H9 (cell line): ENCODE measurements at regions not wholly inside any gene's neighbourhood (a gene's known extent, or its start where the extent isn't known, plus 50 kb on each side); places are given as distances from the start of the nearest gene placed in this dataset.
"Not testable (repeated sequence)": the region's sequence is repeated elsewhere in the genome, so short reads cannot be mapped to it uniquely, and the experiment has no call there.

ENCODE experiments used
- DNase-seq: peaks from one replicate; pipeline ENCODE4 v3.0.0-alpha.2; 2017
- H2AFZ ChIP-seq: one replicate; pipeline ENCODE4 v1.6.1; 2013; ENCODE audit warnings: mild to moderate bottlenecking, low read length, control low read depth, moderate library complexity
- H2AK5ac ChIP-seq: 2 replicates; pipeline ENCODE4 v1.6.1; 2013; ENCODE audit warnings: low read length, control low read depth, mixed read lengths; ENCODE audit not compliant: insufficient read length
- H2BK120ac ChIP-seq: one replicate; pipeline ENCODE4 v1.6.1; 2013; ENCODE audit warnings: low read depth, mild to moderate bottlenecking, low read length, control low read depth, inconsistent platforms; ENCODE audit not compliant: poor library complexity, severe bottlenecking
- H2BK12ac ChIP-seq: 2 replicates; pipeline ENCODE4 v1.6.1; 2013; ENCODE audit warnings: low read length, control low read depth, mixed read lengths, low read depth; ENCODE audit not compliant: insufficient read length
- H2BK15ac ChIP-seq: 2 replicates; pipeline ENCODE4 v1.6.1; 2013; ENCODE audit warnings: low read depth, low read length, control low read depth
- H2BK20ac ChIP-seq: one replicate; pipeline ENCODE4 v1.6.1; 2013; ENCODE audit warnings: low read depth, mild to moderate bottlenecking, low read length, control low read depth, inconsistent platforms; ENCODE audit not compliant: poor library complexity, severe bottlenecking
- H2BK5ac ChIP-seq: 2 replicates; pipeline ENCODE4 v1.6.1; 2013; ENCODE audit warnings: low read length, control low read depth, mixed read lengths; ENCODE audit not compliant: insufficient read length
- H3K14ac ChIP-seq: 2 replicates; pipeline ENCODE4 v1.6.1; 2013; ENCODE audit warnings: low read length, control low read depth; ENCODE audit not compliant: insufficient read depth
- H3K18ac ChIP-seq: 2 replicates; pipeline ENCODE4 v1.6.1; 2013; ENCODE audit warnings: low read depth, mild to moderate bottlenecking, mixed read lengths, low read length, control low read depth; ENCODE audit not compliant: insufficient read length
- H3K23ac ChIP-seq: 2 replicates; pipeline ENCODE4 v1.6.1; 2013; ENCODE audit warnings: low read length, control low read depth, mixed read lengths, low read depth; ENCODE audit not compliant: insufficient read length
- H3K23me2 ChIP-seq: 2 replicates; pipeline ENCODE4 v1.6.1; 2013; ENCODE audit warnings: low read depth, mild to moderate bottlenecking, mixed read lengths, low read length, control low read depth; ENCODE audit not compliant: insufficient read length, poor library complexity, severe bottlenecking
- H3K27ac ChIP-seq: 2 replicates; pipeline ENCODE4 v1.5.1; 2013; ENCODE audit warnings: low read length, control low read depth, mixed read lengths, low read depth; ENCODE audit not compliant: insufficient read length
- H3K27me3 ChIP-seq: 2 replicates; pipeline ENCODE4 v1.6.1; 2013; ENCODE audit warnings: low read length, control low read depth, inconsistent platforms; ENCODE audit not compliant: insufficient read depth
- H3K4ac ChIP-seq: 2 replicates; pipeline ENCODE4 v1.6.1; 2013; ENCODE audit warnings: low read depth, mild to moderate bottlenecking, control low read depth, inconsistent platforms, low read length, moderate library complexity
- H3K4me1 ChIP-seq: 2 replicates; pipeline ENCODE4 v1.6.1; 2013; ENCODE audit warnings: low read length, control low read depth, inconsistent platforms; ENCODE audit not compliant: insufficient read depth
- H3K4me2 ChIP-seq: 2 replicates; pipeline ENCODE4 v1.6.1; 2013; ENCODE audit warnings: low read length, control low read depth, mixed read lengths; ENCODE audit not compliant: insufficient read length, insufficient read depth
- H3K56ac ChIP-seq: 2 replicates; pipeline ENCODE4 v1.6.1; 2013; ENCODE audit warnings: low read depth, mild to moderate bottlenecking, mixed read lengths, low read length, control low read depth; ENCODE audit not compliant: insufficient read length
- H3K79me1 ChIP-seq: 2 replicates; pipeline ENCODE4 v1.6.1; 2013; ENCODE audit warnings: low read depth, mild to moderate bottlenecking, moderate library complexity, low read length, control low read depth, inconsistent platforms; ENCODE audit not compliant: insufficient read depth, poor library complexity, severe bottlenecking
- H3K79me2 ChIP-seq: 2 replicates; pipeline ENCODE4 v1.6.1; 2013; ENCODE audit warnings: low read length, control low read depth, inconsistent platforms; ENCODE audit not compliant: insufficient read depth
- H3K9ac ChIP-seq: 2 replicates; pipeline ENCODE4 v1.6.1; 2013; ENCODE audit warnings: low read length, control low read depth, mixed read lengths; ENCODE audit not compliant: insufficient read length; ENCODE audit errors: extremely low read depth
- H3K9me3 ChIP-seq: one replicate; pipeline ENCODE4 v1.6.1; 2013; ENCODE audit warnings: low read depth, low read length, inconsistent platforms; ENCODE audit not compliant: control insufficient read depth
- H3T11ph ChIP-seq: one replicate; pipeline ENCODE4 v1.6.1; 2013; ENCODE audit warnings: mild to moderate bottlenecking, low read length, control low read depth, inconsistent platforms
- H4K20me1 ChIP-seq: one replicate; pipeline ENCODE4 v1.6.1; 2013; ENCODE audit not compliant: control insufficient read depth, insufficient read length, insufficient read depth
- H4K5ac ChIP-seq: 2 replicates; pipeline ENCODE4 v1.6.1; 2013; ENCODE audit warnings: low read depth, mild to moderate bottlenecking, mixed read lengths, low read length, control low read depth; ENCODE audit not compliant: insufficient read length
- H4K8ac ChIP-seq: replicated peaks from 2 replicates; pipeline ENCODE4 v1.6.1; 2013; ENCODE audit warnings: low read length, control low read depth, mixed read lengths, low read depth; ENCODE audit not compliant: insufficient read length
- H4K91ac ChIP-seq: 2 replicates; pipeline ENCODE4 v1.6.1; 2013; ENCODE audit warnings: low read depth, mild to moderate bottlenecking, moderate library complexity, mixed read lengths, low read length, control low read depth; ENCODE audit not compliant: insufficient read length
- H3K27ac Mint-ChIP-seq, 3 experiments: 2 replicates in 2 of 3; 3 replicates in 1 of 3; pipeline ENCODE4 v1.8.0; 2020 to 2021; ENCODE audit warnings: mixed read lengths in 3 of 3, mild to moderate bottlenecking in 1 of 3, moderate library complexity in 1 of 3
- H3K27me3 Mint-ChIP-seq: 2 replicates; pipeline ENCODE4 v1.8.0; 2021; ENCODE audit warnings: low read depth, mild to moderate bottlenecking, moderate library complexity, mixed read lengths
- H3K36me3 Mint-ChIP-seq, 3 experiments: 2 replicates in 2 of 3; 3 replicates in 1 of 3; pipeline ENCODE4 v1.8.0; 2020 to 2021; ENCODE audit warnings: low read depth in 3 of 3, mixed read lengths in 3 of 3; ENCODE audit not compliant: insufficient read depth in 1 of 3
- H3K4me1 Mint-ChIP-seq, 2 experiments: 2 replicates each; pipeline ENCODE4 v1.8.0; 2020; ENCODE audit warnings: mixed read lengths in 2 of 2
- H3K4me3 Mint-ChIP-seq, 2 experiments: 2 replicates in 1 of 2; 3 replicates in 1 of 2; pipeline ENCODE4 v1.8.0; 2020 to 2021; ENCODE audit warnings: mild to moderate bottlenecking in 2 of 2, mixed read lengths in 2 of 2, moderate library complexity in 1 of 2
- H3K9me3 Mint-ChIP-seq, 2 experiments: 2 replicates in 1 of 2; 3 replicates in 1 of 2; pipeline ENCODE4 v1.8.0; 2020; ENCODE audit warnings: mild to moderate bottlenecking in 2 of 2, mixed read lengths in 2 of 2, moderate library complexity in 1 of 2
- WGBS: extraction: QIAGEN DNeasy Blood & Tissue Kit; methylation state at CpG from one replicate; pipeline ENCODE4 v1.1.7; 2013; ENCODE audit warnings: missing lambda C conversion rate, low lambda C conversion rate, mixed read lengths; ENCODE audit not compliant: insufficient read length; ENCODE audit errors: extremely low coverage; 5-methylcytosine and 5-hydroxymethylcytosine counted together

GRCh38 chr16:29291329-29292271, 114.9 kb downstream of the NPIPB11 start:
- H3K4ac ChIP-seq, H3K4me2 ChIP-seq, H4K20me1 ChIP-seq, H3K79me2 ChIP-seq, DNase-seq, H3K9me3 ChIP-seq, H3K27me3 ChIP-seq, H3K27ac Mint-ChIP-seq, H3K27me3 Mint-ChIP-seq, H3K23me2 ChIP-seq, H3K27ac ChIP-seq, H3K9me3 Mint-ChIP-seq, H3K79me1 ChIP-seq, H3K23ac ChIP-seq, H3K14ac ChIP-seq, H3K4me1 ChIP-seq, H3K56ac ChIP-seq, H4K91ac ChIP-seq, H3K36me3 Mint-ChIP-seq, H4K8ac ChIP-seq, H2BK20ac ChIP-seq, H4K5ac ChIP-seq, H3K4me3 Mint-ChIP-seq, H3T11ph ChIP-seq, H2AK5ac ChIP-seq, H3K9ac ChIP-seq, H2BK5ac ChIP-seq, H2BK120ac ChIP-seq, H2AFZ ChIP-seq, H2BK12ac ChIP-seq, H2BK15ac ChIP-seq: not testable (repeated sequence)
- WGBS = no CpG with 5 or more reads among the region's 30 CpGs
- H3K4me1 Mint-ChIP-seq = peaks cover 13 to 14% of the 10 kb centered on the region in 2 experiments
- peak overlapping the region; percentile 11 for H3K18ac ChIP-seq
